ENCODE measurements at regions not wholly inside any gene's neighbourhood (a gene's known extent, or its start where the extent isn't known, plus 50 kb on each side); places are given as distances from the start of the nearest gene placed in this dataset.

- TF ChIP-seq ETS1 (IDR thresholded peaks at IDR 0.05), result no peak
- TF ChIP-seq STAT1 (IDR thresholded peaks at IDR 0.05; ENCODE audit: unreplicated experiment), result no peak
- no peak for TF ChIP-seq POLR2AphosphoS5 (IDR thresholded peaks at IDR 0.05; ENCODE audit: low read depth)
- no peak for TF ChIP-seq ZNF331 (CRISPR knock-in tag; IDR thresholded peaks at IDR 0.05; ENCODE audit: low read depth)
- TF ChIP-seq CTCF (conservative IDR thresholded peaks at IDR 0.05; ENCODE audit: low read depth in 2 of 2), result no peak
- no peak for TF ChIP-seq CREB1 (CRISPR knock-in tag; IDR thresholded peaks at IDR 0.05; ENCODE audit: low read depth)
- no peak for TF ChIP-seq ZNF114 (CRISPR knock-in tag; IDR thresholded peaks at IDR 0.05)
- TF ChIP-seq NANOG (IDR thresholded peaks at IDR 0.05; ENCODE audit: borderline replicate concordance), result no peak
Measured at GRCh38 chr6:112800439-112800838, 453.3 kb downstream of the RFPL4B start (continued).

GRCh38 chr6:112800916-112801315, 453.8 kb downstream of the RFPL4B start:
- H3K4me1 ChIP-seq (ENCODE audit: insufficient read depth), result no peaks in the 10 kb centered on the region
- H3K79me2 ChIP-seq (replicated peaks; ENCODE audit: insufficient read depth), result no peaks in the 10 kb centered on the region
- Mint-ChIP-seq H3K4me1 (peaks cover 5% of the 10 kb centered on the region; the same call in 2 of the 3 replicates), H3K27ac (no peak overlapping the region), H3K4me3 (no peak overlapping the region), H3K9me3 (no peaks in the 10 kb centered on the region), H3K36me3 (ENCODE audit: low read depth) (no peaks in the 10 kb centered on the region), H3K27me3 (ENCODE audit: insufficient read depth, low read depth, poor library complexity) (no peaks in the 10 kb centered on the region)
- H3F3A ChIP-seq (replicated peaks; ENCODE audit: low read depth), result no peaks in the 10 kb centered on the region
- H3K27me3 ChIP-seq (ENCODE audit: insufficient read depth), result no peaks in the 10 kb centered on the region
- no peak overlapping the region for H3K4me3 ChIP-seq
- no peak overlapping the region for H3K4me2 ChIP-seq
- no peaks in the 10 kb centered on the region for H3K9me2 ChIP-seq (ENCODE audit: insufficient read depth)
- TF ChIP-seq CTCF (conservative IDR thresholded peaks at IDR 0.05; ENCODE audit: low read depth in 2 of 2) (no peak), ZNF462 (CRISPR knock-in tag; IDR thresholded peaks at IDR 0.05) (no peak)
- no peak overlapping the region for H3K27ac ChIP-seq (ENCODE audit: low read depth)
- DNase-seq (ENCODE audit: low spot score) (no peak), ATAC-seq (no peak)
- no peak overlapping the region for H2AFZ ChIP-seq
- no peaks in the 10 kb centered on the region for H3K36me3 ChIP-seq (ENCODE audit: insufficient read depth)
- no peaks in the 10 kb centered on the region for H4K20me1 ChIP-seq (replicated peaks; ENCODE audit: insufficient read depth)
